PC-3 (cell line): ENCODE measurements at regions not wholly inside any gene's neighbourhood (a gene's known extent, or its start where the extent isn't known, plus 50 kb on each side); places are given as distances from the start of the nearest gene placed in this dataset.

ENCODE experiments used
- ATAC-seq: fragments of 200-7000 bp; cut with Tn5 transposase; 2 replicates; pipeline ENCODE4 v1.9.1; 2020; ENCODE audit warnings: mild to moderate bottlenecking, moderate library complexity
- BruUV-seq: library from RNA; stranded (reverse); fragments of 400-500 nt; replicated peaks from 2 replicates; lab custom pipeline; 2021; lab: Mats Ljungman, UMichigan
- CTCF ChIA-PET: fragments of 300-600 bp; sonication (Branson Sonifier 250); formaldehyde crosslinking; loops from one replicate; lab custom pipeline; 2022; ENCODE audit warnings: antibody characterized with exemption; lab: Charles Lee
- POLR2A ChIA-PET: fragments of 300-600 bp; sonication (Branson Sonifier 250); formaldehyde crosslinking; loops from one replicate; lab custom pipeline; 2022; ENCODE audit warnings: antibody characterized with exemption; ENCODE audit not compliant: unreplicated experiment; lab: Charles Lee
- DNase-seq: peaks from one replicate; pipeline ENCODE4 v3.0.0-alpha.2; 2015
- H2AFZ ChIP-seq: fragments of 300-600 bp; sonication (generic); 2 replicates; pipeline ENCODE4 v1.6.0; 2016; ENCODE audit warnings: antibody characterized with exemption, low read length
- H3F3A ChIP-seq: fragments of 300-600 bp; sonication (generic); one replicate; pipeline ENCODE4 v1.6.0; 2017; ENCODE audit warnings: antibody characterized with exemption, low read length, control low read depth, mild to moderate bottlenecking; ENCODE audit not compliant: unreplicated experiment
- H3K27ac ChIP-seq: fragments of 300-600 bp; sonication (generic); 2 replicates; pipeline ENCODE4 v1.5.1; 2016; ENCODE audit warnings: mild to moderate bottlenecking, low read length
- H3K27me3 ChIP-seq: fragments of 300-600 bp; sonication (generic); 2 replicates; pipeline ENCODE4 v1.6.1; 2016; ENCODE audit warnings: low read length, mixed read lengths
- H3K36me3 ChIP-seq: fragments of 300-600 bp; sonication (generic); 2 replicates; pipeline ENCODE4 v1.6.1; 2016; ENCODE audit warnings: low read depth, mixed run types, low read length, mixed read lengths
- H3K4me1 ChIP-seq: fragments of 300-600 bp; sonication (generic); 2 replicates; pipeline ENCODE4 v1.5.1; 2016; ENCODE audit warnings: low read length; ENCODE audit not compliant: insufficient read depth
- H3K4me2 ChIP-seq: fragments of 300-600 bp; sonication (generic); 2 replicates; pipeline ENCODE4 v1.6.0; 2016; ENCODE audit warnings: low read length
- H3K4me3 ChIP-seq: fragments of 300-600 bp; sonication (generic); 2 replicates; pipeline ENCODE4 v1.5.1; 2016; ENCODE audit warnings: mild to moderate bottlenecking, low read length, mixed read lengths
- H3K79me2 ChIP-seq: fragments of 300-600 bp; sonication (generic); 2 replicates; pipeline ENCODE4 v1.6.1; 2017; ENCODE audit warnings: low read length, mixed read lengths
- H3K9ac ChIP-seq: fragments of 300-600 bp; sonication (generic); 2 replicates; pipeline ENCODE4 v1.6.0; 2016; ENCODE audit warnings: mild to moderate bottlenecking, low read length
- H3K9me2 ChIP-seq: fragments of 300-600 bp; sonication (generic); replicated peaks from 2 replicates; pipeline ENCODE4 v1.6.1; 2016; ENCODE audit warnings: mixed run types, low read length, mixed read lengths
- H3K9me3 ChIP-seq: fragments of 300-600 bp; sonication (generic); 2 replicates; pipeline ENCODE4 v1.6.1; 2016; ENCODE audit warnings: low read length, mixed read lengths
- H4K20me1 ChIP-seq: fragments of 300-600 bp; sonication (generic); 2 replicates; pipeline ENCODE4 v1.6.1; 2016; ENCODE audit warnings: low read length, mixed read lengths
- CTCF ChIP-seq: fragments of 300-600 bp; sonication (generic); conservative IDR thresholded peaks from 2 replicates; pipeline ENCODE4 v1.5.1; 2017; ENCODE audit warnings: antibody characterized with exemption, low read depth, mild to moderate bottlenecking, low read length
- EZH2 ChIP-seq: fragments of 300-600 bp; sonication (generic); IDR thresholded peaks from one replicate; pipeline ENCODE4 v1.6.1; 2017; ENCODE audit warnings: antibody characterized with exemption, mild to moderate bottlenecking, low read length; ENCODE audit not compliant: unreplicated experiment
- EZH2phosphoT487 ChIP-seq: fragments of 300-600 bp; sonication (generic); IDR thresholded peaks from 2 replicates; pipeline ENCODE4 v1.6.1; 2018; ENCODE audit warnings: mild to moderate bottlenecking, antibody characterized with exemption, low read length, borderline replicate concordance
- intact Hi-C: fragments of 100-400 bp; cut with micrococcal nuclease; formaldehyde crosslinking; loops from 2 replicates; pipeline ENCODE4 v1.9.0; 2023

GRCh38 chr12:129971721-129972120 is 67.9 kb upstream of the TMEM132D start:
- intact Hi-C loops = no loop called here
- Histone ChIP-seq H3K4me1 (no peaks in the 10 kb centered on the region), H3K36me3 (no peaks in the 10 kb centered on the region), H3K4me3 (no peak overlapping the region), H3K9ac (no peak overlapping the region), H3K4me2 (no peak overlapping the region), H3K27ac (no peak overlapping the region), H2AFZ (no peak overlapping the region), H3F3A (no peaks in the 10 kb centered on the region), H4K20me1 (no peaks in the 10 kb centered on the region), H3K9me3 (0 out of 2 replicates have a peak, but pooled peaks cover 12% of the 10 kb centered on the region), H3K27me3 (no peaks in the 10 kb centered on the region), H3K9me2 (no peaks in the 10 kb centered on the region), H3K79me2 (no peaks in the 10 kb centered on the region)
- TF ChIP-seq EZH2phosphoT487 = no peak
- TF ChIP-seq CTCF = no peak
- TF ChIP-seq EZH2 = no peak
- ChIA-PET CTCF (no interaction called here), POLR2A (no interaction called here)
- ATAC-seq (no peak), DNase-seq (no peak)
- BruUV-seq = no TSS peak

GRCh38 chr12:129973236-129973961 is 69.6 kb upstream of the TMEM132D start:
- TF ChIP-seq CTCF (no peak), EZH2 (no peak), EZH2phosphoT487 (no peak)
- no peak for DNase-seq
- H4K20me1 ChIP-seq = no peaks in the 10 kb centered on the region
- H3K36me3 ChIP-seq = no peaks in the 10 kb centered on the region
- no peak for ATAC-seq
- no peaks in the 10 kb centered on the region for H3K4me1 ChIP-seq
- no peaks in the 10 kb centered on the region for H3K27me3 ChIP-seq
- H3K4me2 ChIP-seq = no peak overlapping the region
- intact Hi-C loops = no loop called here
- CTCF ChIA-PET = no interaction called here
- no peaks in the 10 kb centered on the region for H3K9me2 ChIP-seq
- 0 out of 2 replicates have a peak, but pooled peaks cover 12% of the 10 kb centered on the region for H3K9me3 ChIP-seq
- H3K4me3 ChIP-seq = no peak overlapping the region
- H3K27ac ChIP-seq = no peak overlapping the region
- no peaks in the 10 kb centered on the region for H3K79me2 ChIP-seq
- H2AFZ ChIP-seq = no peak overlapping the region
- POLR2A ChIA-PET = no interaction called here
- H3K9ac ChIP-seq = no peak overlapping the region
- H3F3A ChIP-seq = no peaks in the 10 kb centered on the region
- BruUV-seq = no TSS peak

GRCh38 chr12:129984106-129984505 is 80.3 kb upstream of the TMEM132D start:
- Histone ChIP-seq H3K4me2 (no peak overlapping the region), H3K36me3 (no peaks in the 10 kb centered on the region), H3K27me3 (0 out of 2 replicates have a peak, but pooled peaks cover 5% of the 10 kb centered on the region), H2AFZ (no peak overlapping the region), H4K20me1 (no peaks in the 10 kb centered on the region), H3K9me2 (no peaks in the 10 kb centered on the region), H3K27ac (no peak overlapping the region), H3K4me3 (no peak overlapping the region), H3K4me1 (no peaks in the 10 kb centered on the region), H3F3A (no peaks in the 10 kb centered on the region), H3K9me3 (0 out of 2 replicates have a peak, but pooled peaks cover 8% of the 10 kb centered on the region), H3K79me2 (no peaks in the 10 kb centered on the region), H3K9ac (no peak overlapping the region)
- ChIA-PET CTCF (no interaction called here), POLR2A (no interaction called here)
- intact Hi-C loops = no loop called here
- no TSS peak for BruUV-seq
- TF ChIP-seq EZH2phosphoT487 (no peak), CTCF (no peak), EZH2 (no peak)
- DNase-seq (no peak), ATAC-seq (no peak)
